A673 (cell line): ENCODE measurements at regions not wholly inside any gene's neighbourhood (a gene's known extent, or its start where the extent isn't known, plus 50 kb on each side); places are given as distances from the start of the nearest gene placed in this dataset.
A peak's percentile ranks its signal among the peaks of the same experiment; 100 is the strongest.

Experiments
- BruUV-seq: library from RNA; stranded (reverse); fragments of 400-500 nt; replicated peaks from 2 replicates; lab custom pipeline; 2021; lab: Mats Ljungman, UMichigan
- CTCF ChIA-PET: fragments of 300-600 bp; sonication (Branson Sonifier 250); formaldehyde crosslinking; loops from one replicate; lab custom pipeline; 2022; ENCODE audit warnings: antibody characterized with exemption; lab: Charles Lee
- POLR2A ChIA-PET: fragments of 300-600 bp; sonication (Branson Sonifier 250); formaldehyde crosslinking; loops from one replicate; lab custom pipeline; 2022; ENCODE audit warnings: antibody characterized with exemption; ENCODE audit not compliant: low non-redundant PET; lab: Charles Lee
- DNase-seq: peaks from one replicate; pipeline ENCODE4 v3.0.0-alpha.2; 2015; ENCODE audit warnings: low spot score
- H3K27ac ChIP-seq: fragments of 200-600 bp; sonication (generic); 2 replicates; pipeline ENCODE4 v1.5.1; 2016; ENCODE audit warnings: mixed run types, low read depth, mild to moderate bottlenecking, mixed read lengths, antibody characterized with exemption, low read length; ENCODE audit not compliant: poor library complexity, severe bottlenecking
- H3K27me3 ChIP-seq: fragments of 200-600 bp; sonication (generic); replicated peaks from 2 replicates; pipeline ENCODE4 v1.6.1; 2017; ENCODE audit warnings: mixed run types, low read depth, mild to moderate bottlenecking, mixed read lengths, antibody characterized with exemption, low read length; ENCODE audit not compliant: insufficient read depth, poor library complexity
- H3K36me3 ChIP-seq: fragments of 200-600 bp; sonication (generic); 2 replicates; pipeline ENCODE4 v1.6.1; 2016; ENCODE audit warnings: mixed run types, mild to moderate bottlenecking, mixed read lengths, antibody characterized with exemption, low read length; ENCODE audit not compliant: insufficient read depth, poor library complexity, severe bottlenecking
- H3K4me1 ChIP-seq: fragments of 200-600 bp; sonication (generic); 2 replicates; pipeline ENCODE4 v1.6.1; 2017; ENCODE audit warnings: mixed run types, mild to moderate bottlenecking, mixed read lengths, antibody characterized with exemption, low read length; ENCODE audit not compliant: insufficient read depth, poor library complexity, severe bottlenecking
- H3K4me3 ChIP-seq: fragments of 200-600 bp; sonication (generic); 2 replicates; pipeline ENCODE4 v1.5.1; 2016; ENCODE audit warnings: low read depth, mixed run types, mild to moderate bottlenecking, mixed read lengths, low read length; ENCODE audit not compliant: poor library complexity, severe bottlenecking
- H3K9me3 ChIP-seq: fragments of 200-600 bp; sonication (generic); 2 replicates; pipeline ENCODE4 v1.6.1; 2016; ENCODE audit warnings: mixed run types, low read depth, mild to moderate bottlenecking, mixed read lengths, antibody characterized with exemption, low read length; ENCODE audit not compliant: poor library complexity, severe bottlenecking
- CTCF ChIP-seq: fragments of 300-800, 200-600 bp; sonication (generic); conservative IDR thresholded peaks from 2 replicates; pipeline ENCODE4 v1.5.1; 2017; ENCODE audit warnings: low read depth, mild to moderate bottlenecking, antibody characterized with exemption, low read length, moderate library complexity, mixed read lengths
- EZH2 ChIP-seq: fragments of 200-600 bp; sonication (generic); IDR thresholded peaks from 2 replicates; pipeline ENCODE4 v1.6.1; 2017; ENCODE audit warnings: borderline replicate concordance, low read depth, mild to moderate bottlenecking, mixed read lengths, antibody characterized with exemption, low read length; ENCODE audit not compliant: poor library complexity, severe bottlenecking
- intact Hi-C: fragments of 100-400 bp; cut with micrococcal nuclease; formaldehyde crosslinking; loops from one replicate; pipeline ENCODE4 v1.10.0; 2022; ENCODE audit not compliant: unreplicated experiment

GRCh38 chr15:34650177-34650576 lies 66.7 kb upstream of the GOLGA8B start:
- DNase-seq, result no peak
- Histone ChIP-seq H3K27ac (no peak overlapping the region), H3K27me3 (no peaks in the 10 kb centered on the region), H3K4me1 (no peaks in the 10 kb centered on the region), H3K36me3 (no peaks in the 10 kb centered on the region), H3K9me3 (no peaks in the 10 kb centered on the region), H3K4me3 (no peak overlapping the region)
- BruUV-seq, result no TSS peak
- TF ChIP-seq EZH2, result no peak
- TF ChIP-seq CTCF, result no peak
- ChIA-PET POLR2A (no interaction called here), CTCF (no interaction called here)
- intact Hi-C loops, result no loop called here

- POLR2A ChIA-PET, result no interaction called here
- Histone ChIP-seq H3K27ac (no peak overlapping the region), H3K4me1 (no peaks in the 10 kb centered on the region), H3K27me3 (no peaks in the 10 kb centered on the region), H3K36me3 (no peaks in the 10 kb centered on the region), H3K9me3 (no peaks in the 10 kb centered on the region), H3K4me3 (no peak overlapping the region)
- no peak for TF ChIP-seq EZH2
- TF ChIP-seq CTCF, result no peak
- intact Hi-C loops, result no loop called here
- no TSS peak for BruUV-seq
- no peak for DNase-seq
- CTCF ChIA-PET, result no interaction called here
Measured at GRCh38 chr15:34648294-34648631, 64.8 kb upstream of the GOLGA8B start.

DNA sequence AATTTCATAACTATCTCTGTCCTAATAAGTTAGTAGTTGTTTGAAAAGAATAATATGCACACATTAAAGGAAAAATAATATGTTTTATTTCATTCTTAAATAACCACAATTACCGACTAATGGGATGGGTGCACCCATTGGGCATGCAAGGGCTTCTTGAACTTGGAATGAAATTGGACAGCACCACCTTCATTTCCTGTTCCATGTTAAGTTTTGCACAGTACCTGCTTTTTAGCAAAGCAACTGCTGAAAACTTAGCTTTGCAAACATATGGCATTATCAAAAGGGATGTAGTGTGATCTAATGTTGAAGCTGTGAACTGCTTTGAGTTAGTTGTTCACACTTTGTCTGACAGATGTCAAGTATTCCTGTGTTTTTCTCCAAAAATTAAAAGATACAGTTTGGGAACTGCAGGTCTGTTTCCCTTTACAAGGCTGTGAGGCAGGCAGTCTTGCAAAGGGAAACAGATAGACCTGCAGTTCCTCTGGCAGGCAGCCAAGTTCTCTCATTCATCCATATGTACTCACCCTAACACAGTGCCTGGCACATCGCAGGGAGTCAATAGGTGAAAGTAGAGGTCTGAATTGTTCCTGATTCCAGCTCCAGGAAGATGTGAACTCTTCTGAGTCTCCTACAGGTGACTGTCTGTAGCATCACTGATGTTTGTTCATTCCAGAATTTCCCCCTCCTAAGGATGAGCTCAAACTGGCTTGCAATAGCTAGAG lies 64.3 kb upstream of the GOLGA8B start:
- no peak overlapping the region for H3K4me3 ChIP-seq
- DNase-seq, result peak; percentile 8
- no peaks in the 10 kb centered on the region for H3K9me3 ChIP-seq
- no peaks in the 10 kb centered on the region for H3K27me3 ChIP-seq
- no peak overlapping the region for H3K27ac ChIP-seq
- H3K36me3 ChIP-seq, result no peaks in the 10 kb centered on the region
- no peaks in the 10 kb centered on the region for H3K4me1 ChIP-seq
- BruUV-seq, result no TSS peak
- intact Hi-C loops, result no loop called here
- no peak for TF ChIP-seq EZH2
- TF ChIP-seq CTCF, result no peak
- ChIA-PET POLR2A (no interaction called here), CTCF (no interaction called here)
